DOHH2 (cell line): ENCODE measurements at regions not wholly inside any gene's neighbourhood (a gene's known extent, or its start where the extent isn't known, plus 50 kb on each side); places are given as distances from the start of the nearest gene placed in this dataset.

Experiments
- CTCF ChIP-seq: fragments of 200-600 bp; sonication (generic); IDR thresholded peaks from one replicate; pipeline ENCODE4 v1.5.1; 2014; ENCODE audit warnings: antibody characterized with exemption, mild to moderate bottlenecking, low read depth, low read length; ENCODE audit not compliant: poor library complexity, severe bottlenecking
- EZH2phosphoT487 ChIP-seq: fragments of 200-600 bp; sonication (generic); IDR thresholded peaks from 2 replicates; pipeline ENCODE4 v1.6.1; 2017; ENCODE audit warnings: borderline replicate concordance, mild to moderate bottlenecking, antibody characterized with exemption, low read length, moderate library complexity, mixed read lengths

DNA sequence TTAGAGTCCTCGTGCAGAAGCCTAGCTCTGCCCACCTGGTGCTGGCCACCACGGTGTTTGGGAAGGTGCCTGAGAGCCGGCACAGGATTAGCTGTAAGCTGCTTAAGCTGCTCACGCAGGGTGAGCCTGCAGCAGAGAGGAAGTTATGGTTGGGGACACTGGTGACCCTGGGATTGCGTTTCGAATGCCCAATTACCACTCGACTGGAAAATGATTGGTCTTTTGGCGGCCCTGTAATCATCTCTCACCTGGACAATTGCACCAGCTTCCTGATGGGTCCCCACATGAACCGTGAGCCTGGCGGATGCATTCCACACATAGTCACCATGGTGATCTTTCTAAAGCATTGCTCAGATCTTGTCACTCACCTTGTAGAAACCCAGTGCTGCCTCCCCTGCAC is 442.3 kb upstream of the ZMIZ1 start:
- TF ChIP-seq CTCF (no peak), EZH2phosphoT487 (no peak)
